ENCODE measurements at regions not wholly inside any gene's neighbourhood (a gene's known extent, or its start where the extent isn't known, plus 50 kb on each side); places are given as distances from the start of the nearest gene placed in this dataset.

DNA sequence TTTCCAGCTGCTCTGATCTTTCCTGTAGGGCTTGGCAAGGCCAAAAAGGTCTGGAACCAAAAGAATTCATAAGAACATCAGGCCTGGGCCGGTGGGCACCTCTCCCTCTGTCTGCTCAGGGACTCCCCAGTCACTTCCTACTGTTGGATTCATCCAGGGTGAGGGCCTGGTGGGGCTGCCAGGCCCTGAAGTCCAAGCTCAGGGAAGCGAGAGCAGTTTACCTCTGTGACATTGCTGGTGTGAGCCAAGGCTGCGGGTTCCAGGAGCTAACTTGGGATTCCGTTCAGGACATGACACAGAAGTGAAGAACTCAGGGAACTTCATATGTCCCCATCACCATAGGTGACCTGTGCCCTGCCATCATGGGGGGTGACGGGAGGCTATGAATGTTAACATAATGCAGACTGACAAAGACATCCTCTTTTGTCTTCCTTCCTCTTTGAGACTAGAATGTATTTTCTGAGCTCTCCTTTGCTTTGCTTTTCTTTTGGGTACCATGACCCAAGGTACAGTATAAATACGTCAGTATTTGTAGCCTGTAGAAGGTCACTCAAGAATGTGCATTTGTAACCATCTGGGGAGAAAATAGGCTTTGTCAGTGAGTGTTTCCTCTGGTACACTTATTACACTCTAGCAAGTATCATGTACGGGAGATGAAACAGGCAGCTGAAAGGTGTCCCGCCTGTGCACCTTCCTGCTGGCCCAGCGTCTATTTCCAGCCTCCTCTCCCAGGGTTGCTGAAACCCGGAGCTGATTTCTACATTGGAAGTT is 130.5 kb upstream of the SLC1A4 start:
- DNase-seq, result no peak
- Mint-ChIP-seq H3K36me3 (ENCODE audit: low read depth) (no peaks in the 10 kb centered on the region), H3K4me1 (peaks cover 11% of the 10 kb centered on the region), H3K4me3 (peak overlapping the region; percentile 1), H3K27me3 (peaks cover 4% of the 10 kb centered on the region), H3K27ac (no peak overlapping the region), H3K9me3 (no peaks in the 10 kb centered on the region)
- intact Hi-C loops (cut with micrococcal nuclease), result no loop called here

DNA sequence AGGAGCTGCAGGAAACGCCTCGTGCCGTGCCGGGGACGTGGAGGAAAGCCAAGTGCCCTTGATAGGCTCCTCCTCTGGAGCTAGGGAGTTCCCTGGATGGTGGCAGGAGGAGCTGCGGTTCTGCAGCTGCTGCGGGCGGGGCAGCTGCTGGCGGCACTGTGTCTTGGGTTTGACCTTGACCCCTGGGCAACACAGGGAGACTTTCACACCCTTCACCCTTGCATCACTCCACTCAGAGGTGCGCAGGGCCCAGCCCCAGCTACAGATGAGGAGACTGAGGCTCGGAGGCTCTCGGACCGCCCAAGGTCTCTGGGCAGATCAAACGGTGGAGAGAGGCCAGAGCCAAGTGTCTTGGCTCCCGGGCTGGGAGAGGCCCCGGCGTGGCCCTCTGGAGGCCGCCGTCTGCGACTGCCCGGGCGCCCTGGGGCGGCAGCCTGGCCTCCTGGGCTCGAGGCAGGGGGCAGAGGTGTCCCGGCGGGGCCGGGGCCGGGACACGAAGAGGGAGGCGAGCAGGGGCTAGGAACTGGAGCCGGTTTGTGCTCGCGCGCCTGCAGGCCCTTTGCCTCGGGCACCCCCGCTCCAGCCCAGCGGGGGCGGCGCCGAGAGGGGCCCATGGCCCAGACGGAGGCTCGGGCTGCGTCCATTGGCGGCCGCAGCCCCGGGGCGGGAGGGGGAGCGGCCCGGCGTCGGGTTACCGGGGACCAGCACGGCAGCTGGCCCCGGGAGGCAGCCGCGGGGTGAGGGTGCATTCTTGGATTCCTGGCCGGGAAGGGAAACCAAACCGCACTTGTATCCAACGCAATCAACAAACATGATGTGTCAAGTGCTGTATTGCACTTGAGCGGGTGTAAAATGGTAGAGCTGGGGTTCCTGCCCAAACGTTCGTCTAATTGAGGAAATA is 129.6 kb upstream of the SLC1A4 start:
- Mint-ChIP-seq H3K9me3 (no peaks in the 10 kb centered on the region), H3K27me3 (peaks cover 4% of the 10 kb centered on the region), H3K27ac (no peak overlapping the region), H3K4me3 (peak overlapping the region; percentile 1), H3K36me3 (ENCODE audit: low read depth) (no peaks in the 10 kb centered on the region), H3K4me1 (peaks cover 6% of the 10 kb centered on the region)
- intact Hi-C loops (cut with micrococcal nuclease), result loop anchor here (5.0 kb wide), 2 partner anchors 37 to 122 kb away; no protein-coding TSS in a partner anchor
- peak; percentile 64 for DNase-seq

DNA sequence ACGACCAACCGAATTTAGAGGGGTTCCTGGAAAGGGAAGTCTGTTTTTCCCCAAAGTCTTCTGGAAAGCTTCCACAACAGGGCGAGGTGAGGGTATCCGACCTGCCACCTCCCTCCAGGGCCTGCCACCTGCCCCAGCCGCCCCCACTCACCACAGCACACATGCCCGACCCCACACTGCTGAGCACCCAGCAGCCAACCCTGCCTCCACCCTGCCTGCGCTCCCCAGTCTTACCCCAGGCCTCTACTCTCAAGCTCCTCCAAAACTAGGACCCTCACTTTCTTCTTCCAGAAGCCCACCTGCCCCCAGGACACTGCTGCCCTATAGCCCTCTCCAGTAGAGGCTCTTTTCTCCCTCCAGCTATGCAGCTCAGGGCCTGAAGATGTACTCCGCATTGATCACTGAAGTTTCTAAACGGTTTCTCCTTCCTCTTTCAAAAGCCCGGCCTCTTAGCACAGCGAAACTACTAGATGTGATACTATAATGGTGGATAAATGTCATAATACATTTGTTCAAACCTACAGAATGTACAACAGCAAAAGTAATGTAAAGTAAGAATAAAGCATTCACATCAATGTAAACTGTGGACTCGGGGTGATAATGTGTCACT is 128.8 kb upstream of the SLC1A4 start:
- no peak for DNase-seq
- H3K36me3 Mint-ChIP-seq (ENCODE audit: low read depth), result no peaks in the 10 kb centered on the region
- H3K27me3 Mint-ChIP-seq, result peaks cover 4% of the 10 kb centered on the region
- H3K27ac Mint-ChIP-seq, result no peak overlapping the region
- intact Hi-C loops (cut with micrococcal nuclease), result loop anchor here (5.0 kb wide), 2 partner anchors 38 to 123 kb away; no protein-coding TSS in a partner anchor
- no peaks in the 10 kb centered on the region for H3K4me1 Mint-ChIP-seq
- no peaks in the 10 kb centered on the region for H3K9me3 Mint-ChIP-seq
- no peak overlapping the region for H3K4me3 Mint-ChIP-seq

DNA sequence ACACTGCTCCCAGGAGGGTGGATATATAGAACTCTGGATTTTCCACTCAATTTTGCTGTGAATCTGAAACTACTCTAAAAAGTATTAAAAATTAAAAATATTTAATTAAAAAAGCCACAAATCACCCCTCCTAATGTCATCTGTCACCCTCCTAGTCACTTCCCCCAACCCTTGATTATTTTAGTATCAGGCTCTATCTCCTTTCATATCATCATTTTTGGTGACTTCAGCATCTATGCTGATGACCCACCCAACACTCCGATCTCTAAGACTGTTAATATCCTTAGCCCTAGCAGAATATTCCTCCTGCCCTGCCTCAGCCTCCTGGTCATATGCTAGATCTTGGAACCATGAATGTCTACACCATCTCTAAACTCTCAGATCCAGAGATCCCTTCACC is 128.3 kb upstream of the SLC1A4 start:
- intact Hi-C loops (cut with micrococcal nuclease), result loop anchor here (5.0 kb wide), 2 partner anchors 39 to 124 kb away; no protein-coding TSS in a partner anchor
- H3K36me3 Mint-ChIP-seq (ENCODE audit: low read depth), result no peaks in the 10 kb centered on the region

DNA sequence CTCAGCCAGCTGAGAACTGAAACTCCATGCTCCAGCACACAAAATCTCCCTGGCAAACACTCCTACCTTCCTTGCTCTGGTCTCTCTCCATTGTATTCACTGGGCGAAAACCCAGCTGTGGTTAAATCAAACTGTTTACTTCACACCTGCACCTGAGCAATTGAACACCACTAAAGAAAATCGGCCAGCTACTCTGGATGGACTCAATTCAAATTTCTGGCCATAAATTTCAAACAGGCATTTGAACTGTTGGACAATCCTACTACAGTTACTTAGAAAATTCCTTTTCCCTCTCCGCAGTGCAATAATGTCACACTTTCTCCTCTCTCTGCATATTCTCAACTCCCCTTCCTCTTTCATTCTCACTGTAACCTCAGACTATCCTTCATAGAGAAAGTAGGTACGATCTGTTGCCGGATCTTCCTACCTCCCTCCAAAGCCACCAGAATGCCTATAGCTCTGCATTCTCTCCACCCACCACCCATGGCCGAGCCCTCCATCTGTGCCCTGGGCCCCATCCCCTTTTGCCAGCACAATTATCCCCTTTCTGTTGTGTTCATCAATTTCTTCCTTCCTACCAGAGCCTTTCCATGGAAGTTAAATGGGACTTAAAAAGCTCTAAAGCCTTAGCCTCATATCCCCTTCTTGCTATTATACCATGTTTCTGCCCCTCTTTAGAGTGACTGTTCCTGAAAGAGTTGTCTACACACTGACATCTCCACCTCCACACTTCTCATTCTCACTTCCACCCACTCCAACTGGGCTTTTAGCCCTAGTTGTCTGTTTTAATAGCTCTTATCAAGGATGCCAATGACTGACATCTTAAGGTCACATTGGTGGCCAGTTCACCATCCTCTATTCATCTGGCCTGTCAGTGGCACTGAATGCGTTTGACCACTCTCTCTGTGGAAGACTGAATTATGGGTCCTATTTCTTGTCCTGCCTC is 127.5 kb upstream of the SLC1A4 start:
- no peak for DNase-seq
- H3K4me1 Mint-ChIP-seq, result no peaks in the 10 kb centered on the region
- no peaks in the 10 kb centered on the region for H3K9me3 Mint-ChIP-seq
- no peaks in the 10 kb centered on the region for H3K36me3 Mint-ChIP-seq (ENCODE audit: low read depth)
- no peak overlapping the region for H3K27ac Mint-ChIP-seq
- intact Hi-C loops (cut with micrococcal nuclease), result loop anchor here (5.0 kb wide), 2 partner anchors 39 to 124 kb away; no protein-coding TSS in a partner anchor
- peaks cover 6% of the 10 kb centered on the region for H3K27me3 Mint-ChIP-seq
- no peak overlapping the region for H3K4me3 Mint-ChIP-seq

More for the DNA sequence above, 128.3 kb upstream of the SLC1A4 start:
- no peaks in the 10 kb centered on the region for H3K9me3 Mint-ChIP-seq
- H3K27ac Mint-ChIP-seq, result no peak overlapping the region
- H3K4me3 Mint-ChIP-seq, result no peak overlapping the region
- DNase-seq, result no peak
- H3K4me1 Mint-ChIP-seq, result no peaks in the 10 kb centered on the region
- H3K27me3 Mint-ChIP-seq, result peaks cover 4% of the 10 kb centered on the region

DNA sequence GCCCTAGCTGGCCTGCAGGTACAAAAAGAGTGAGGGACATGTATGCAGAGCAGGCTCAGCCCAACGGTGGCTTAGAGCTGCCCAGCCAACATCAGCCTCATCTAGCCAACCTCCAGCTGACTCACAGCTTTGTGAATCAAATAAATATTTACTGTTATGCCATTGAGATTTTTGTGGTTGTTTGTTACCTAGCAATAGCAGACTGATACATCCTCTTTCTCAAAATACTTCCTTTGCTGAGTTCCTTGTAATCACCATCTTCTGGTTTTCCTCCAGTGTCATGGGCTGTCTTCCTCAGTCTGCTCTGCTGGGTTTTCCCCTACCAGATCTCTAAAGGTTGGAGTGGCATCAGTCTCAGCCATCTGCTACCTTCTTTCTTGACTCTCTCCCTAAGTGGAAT is 126.6 kb upstream of the SLC1A4 start:
- H3K9me3 Mint-ChIP-seq, result no peaks in the 10 kb centered on the region
- no peak overlapping the region for H3K27ac Mint-ChIP-seq
- H3K4me1 Mint-ChIP-seq, result no peaks in the 10 kb centered on the region
- no peak overlapping the region for H3K4me3 Mint-ChIP-seq
- intact Hi-C loops (cut with micrococcal nuclease), result loop anchor here (5.0 kb wide), 2 partner anchors 40 to 125 kb away; no protein-coding TSS in a partner anchor
- no peaks in the 10 kb centered on the region for H3K36me3 Mint-ChIP-seq (ENCODE audit: low read depth)
- peaks cover 10% of the 10 kb centered on the region for H3K27me3 Mint-ChIP-seq
- DNase-seq, result peak; percentile 71

DNA sequence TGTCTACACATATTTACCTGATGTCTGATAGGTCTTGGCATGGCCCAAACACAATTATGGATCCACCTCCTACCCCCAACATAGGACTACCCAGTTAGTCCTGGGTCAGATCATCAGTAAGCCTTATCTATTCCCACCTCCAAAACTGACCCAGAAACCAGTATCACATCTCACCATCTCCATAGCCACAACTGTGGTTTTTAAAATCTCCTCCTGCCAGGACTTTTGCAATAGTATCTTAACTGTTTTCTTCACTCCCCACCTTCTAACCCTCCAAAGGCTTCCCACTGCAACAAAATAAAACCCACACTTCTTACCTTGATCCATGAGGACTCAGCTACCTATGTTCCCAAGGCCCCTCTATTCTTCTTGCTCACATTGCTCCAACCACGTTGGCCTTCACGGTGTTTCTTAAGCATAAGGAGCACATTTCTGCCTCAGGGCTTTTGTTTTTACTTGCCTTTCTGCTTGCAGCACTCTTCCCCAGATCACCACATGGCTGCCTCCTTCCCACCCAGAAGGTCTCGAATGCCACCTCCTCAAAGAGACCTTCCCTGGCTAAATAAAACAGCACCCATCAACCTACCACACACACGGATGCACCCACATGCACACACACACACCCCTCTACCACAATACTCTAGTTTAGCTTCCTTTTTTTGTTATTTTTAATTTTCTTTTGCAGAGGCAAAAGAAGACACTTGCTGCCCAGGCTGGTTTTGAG is 125.9 kb upstream of the SLC1A4 start:
- Mint-ChIP-seq H3K9me3 (no peaks in the 10 kb centered on the region), H3K27me3 (peaks cover 8% of the 10 kb centered on the region), H3K4me3 (no peak overlapping the region), H3K36me3 (ENCODE audit: low read depth) (no peaks in the 10 kb centered on the region), H3K27ac (no peak overlapping the region), H3K4me1 (no peaks in the 10 kb centered on the region)
- intact Hi-C loops (cut with micrococcal nuclease), result loop anchor here (5.0 kb wide), 2 partner anchors 41 to 126 kb away; no protein-coding TSS in a partner anchor
- no peak for DNase-seq

DNA sequence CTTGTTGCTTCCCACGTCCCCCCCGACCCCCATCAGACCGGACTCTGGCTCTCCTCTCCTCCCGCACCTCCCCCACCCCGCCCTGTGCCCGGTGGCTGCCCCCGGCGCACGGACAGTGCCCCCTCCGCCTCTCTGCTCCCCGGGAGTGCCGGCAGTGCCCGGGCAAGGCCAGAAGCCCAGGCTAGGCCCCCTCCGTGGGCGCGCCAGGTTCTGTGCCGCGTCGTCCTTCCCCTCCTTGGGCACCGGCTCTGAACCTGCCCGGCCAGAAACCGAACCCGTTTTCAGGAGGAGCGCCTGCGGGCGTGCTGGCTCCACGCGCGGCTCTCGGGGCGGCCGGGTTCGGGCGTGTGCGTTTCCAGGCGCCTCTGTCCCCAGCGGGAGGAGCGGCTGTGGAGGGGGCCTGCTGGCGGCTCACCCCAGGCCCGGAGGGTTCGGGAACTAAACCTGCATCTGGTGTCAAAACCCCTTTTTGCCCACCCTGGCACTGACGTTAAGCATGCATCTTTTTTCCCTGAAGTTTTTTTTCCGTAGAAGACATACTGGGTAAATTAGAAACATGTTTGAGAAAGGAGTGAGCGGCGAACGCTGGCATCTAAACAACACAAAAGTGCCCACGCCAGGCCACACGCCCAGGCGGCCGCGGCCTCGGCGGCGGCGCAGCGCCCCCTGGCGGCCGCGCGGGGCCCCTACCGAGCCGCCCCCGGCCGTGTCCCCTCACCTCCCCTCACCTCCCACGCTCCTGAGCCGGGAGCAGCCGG is 123.9 kb upstream of the SLC1A4 start:
- H3K27ac Mint-ChIP-seq, result no peak overlapping the region
- DNase-seq, result peak; percentile 91
- peaks cover 3% of the 10 kb centered on the region for H3K4me1 Mint-ChIP-seq
- intact Hi-C loops (cut with micrococcal nuclease), result loop anchor here (1.0 to 2.0 kb wide), 7 partner anchors 34 to 342 kb away; no protein-coding TSS in a partner anchor
- H3K27me3 Mint-ChIP-seq, result peaks cover 14% of the 10 kb centered on the region
- H3K36me3 Mint-ChIP-seq (ENCODE audit: low read depth), result no peaks in the 10 kb centered on the region
- no peaks in the 10 kb centered on the region for H3K9me3 Mint-ChIP-seq
- peak overlapping the region; percentile 73 for H3K4me3 Mint-ChIP-seq

DNA sequence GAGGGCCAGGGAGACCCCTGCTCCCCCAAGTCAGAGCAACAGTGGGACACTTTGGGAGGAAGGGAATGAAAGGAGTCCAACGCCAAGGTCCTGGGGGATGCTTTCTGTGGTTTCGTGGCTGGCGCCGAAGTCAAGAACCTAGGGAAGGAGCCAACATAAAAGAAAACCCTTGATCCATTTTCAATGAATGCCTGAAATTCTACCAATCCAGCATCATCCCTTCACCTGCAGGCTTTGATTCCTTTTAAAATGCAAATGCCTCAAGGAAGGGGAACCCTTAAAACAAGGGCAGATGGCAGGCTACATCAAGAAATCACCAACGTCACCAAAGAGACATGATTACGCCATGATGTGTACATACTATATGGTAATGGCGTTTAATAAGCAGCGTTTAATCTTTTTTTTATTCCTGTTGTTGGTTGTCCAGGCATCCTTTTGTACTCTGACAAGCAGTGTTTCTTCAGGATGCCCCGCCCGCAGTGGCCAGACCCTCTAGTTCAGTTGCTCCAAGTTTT is 123.3 kb upstream of the SLC1A4 start:
- no peak overlapping the region for H3K27ac Mint-ChIP-seq
- peaks cover 3% of the 10 kb centered on the region for H3K4me1 Mint-ChIP-seq
- H3K9me3 Mint-ChIP-seq, result no peaks in the 10 kb centered on the region
- peaks cover 14% of the 10 kb centered on the region for H3K27me3 Mint-ChIP-seq
- peak overlapping the region; percentile 73 for H3K4me3 Mint-ChIP-seq
- no peak for DNase-seq
- intact Hi-C loops (cut with micrococcal nuclease), result loop anchor here (1.0 to 2.0 kb wide), 7 partner anchors 35 to 343 kb away; no protein-coding TSS in a partner anchor
- no peaks in the 10 kb centered on the region for H3K36me3 Mint-ChIP-seq (ENCODE audit: low read depth)

DNA sequence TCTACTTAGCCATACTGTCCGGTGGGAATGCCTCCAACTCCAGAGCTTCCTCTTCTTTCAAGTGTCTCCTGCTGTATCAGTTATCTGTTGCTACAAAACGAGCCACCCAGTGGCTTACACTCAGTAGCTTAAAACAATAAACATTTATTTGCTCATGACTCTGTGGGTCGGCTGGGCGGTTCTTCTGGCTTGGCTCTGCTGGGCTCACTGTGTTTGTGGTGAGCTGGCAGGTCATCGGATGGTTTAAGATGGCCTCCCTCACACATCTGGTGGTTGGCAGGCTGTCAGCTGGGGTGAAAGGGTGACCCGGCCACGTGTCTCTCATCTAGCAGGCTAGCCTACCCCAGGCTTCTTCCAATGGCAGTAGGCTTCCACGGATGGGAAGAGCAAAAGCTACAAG is 122.4 kb upstream of the SLC1A4 start:
- Mint-ChIP-seq H3K4me3 (peak overlapping the region; percentile 31), H3K9me3 (no peaks in the 10 kb centered on the region), H3K27ac (no peak overlapping the region), H3K27me3 (peaks cover 14% of the 10 kb centered on the region), H3K4me1 (peaks cover 3% of the 10 kb centered on the region), H3K36me3 (ENCODE audit: low read depth) (no peaks in the 10 kb centered on the region)
- intact Hi-C loops (cut with micrococcal nuclease), result no loop called here
- no peak for DNase-seq

DNA sequence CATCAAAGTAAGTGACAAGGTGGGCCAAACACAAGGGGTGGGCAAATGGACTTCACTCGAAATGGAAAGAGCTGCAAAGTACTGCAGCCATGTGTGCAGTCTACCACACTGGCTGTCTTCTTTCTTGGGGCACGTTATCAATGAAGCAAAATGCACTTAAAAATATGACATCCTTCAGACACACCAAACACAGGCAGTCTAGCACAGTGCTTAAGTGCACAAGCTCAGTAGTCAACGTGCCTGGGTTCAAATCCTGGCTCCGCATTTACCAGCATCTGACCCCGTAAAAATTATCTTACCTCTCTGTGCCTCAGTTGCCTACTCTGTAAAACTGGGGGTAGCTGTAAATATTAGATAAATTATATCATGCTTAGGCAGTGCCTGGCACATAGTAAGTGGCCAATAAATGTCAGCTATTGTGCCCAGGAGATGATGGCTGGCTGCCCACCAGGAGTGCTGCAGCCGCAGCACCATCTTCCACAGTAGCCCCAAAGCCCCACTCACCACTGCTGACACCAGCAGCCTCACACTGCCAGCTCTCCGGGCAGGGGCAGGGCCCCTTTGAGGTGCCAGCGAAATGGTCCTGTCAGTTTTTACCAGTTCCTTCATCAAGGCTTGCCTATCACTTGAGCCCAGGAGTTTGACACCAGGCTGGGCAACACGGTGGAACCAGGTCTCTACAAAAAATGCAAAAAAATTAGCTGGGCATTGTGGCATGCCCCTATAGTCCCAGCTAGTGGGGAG is 121.8 kb upstream of the SLC1A4 start:
- no peak overlapping the region for H3K27ac Mint-ChIP-seq
- no peak overlapping the region for H3K4me3 Mint-ChIP-seq
- DNase-seq, result no peak
- H3K4me1 Mint-ChIP-seq, result peaks cover 3% of the 10 kb centered on the region
- H3K36me3 Mint-ChIP-seq (ENCODE audit: low read depth), result no peaks in the 10 kb centered on the region
- peaks cover 14% of the 10 kb centered on the region for H3K27me3 Mint-ChIP-seq
- intact Hi-C loops (cut with micrococcal nuclease), result no loop called here
- no peaks in the 10 kb centered on the region for H3K9me3 Mint-ChIP-seq
